CD14-positive monocyte (primary cell): ENCODE measurements at regions not wholly inside any gene's neighbourhood (a gene's known extent, or its start where the extent isn't known, plus 50 kb on each side); places are given as distances from the start of the nearest gene placed in this dataset.

Experiments used
- DNase-seq, 3 donors: peaks; one replicate each; pipeline ENCODE4 v3.0.0-alpha.2; 2011 to 2022
- H2AFZ ChIP-seq: 2 replicates; pipeline ENCODE4 v1.6.0; 2012; ENCODE audit warnings: mild to moderate bottlenecking, low read depth, low read length, inconsistent platforms; ENCODE audit not compliant: insufficient read depth, poor library complexity, severe bottlenecking
- H3K27ac ChIP-seq, 2 donors: 1 replicate in 1 of 2; 2 replicates in 1 of 2; pipeline ENCODE4 v1.5.1; 2012 to 2013; ENCODE audit warnings: low read length in 2 of 2, control low read depth in 1 of 2, inconsistent platforms in 1 of 2, low read depth in 1 of 2, mild to moderate bottlenecking in 1 of 2
- H3K27me3 ChIP-seq, 2 donors: one replicate each; pipeline versions ENCODE4 v1.6.0 to v1.6.1; 2011 to 2013; ENCODE audit warnings: low read length in 2 of 2; ENCODE audit not compliant: control insufficient read depth in 2 of 2, insufficient read depth in 2 of 2
- H3K36me3 ChIP-seq, 2 donors: replicated peaks in 1 of 2; 1 replicate in 1 of 2; 2 replicates in 1 of 2; pipeline versions ENCODE4 v1.5.1 to v1.6.1; 2012 to 2013; ENCODE audit warnings: low read length in 2 of 2, control low read depth in 1 of 2, inconsistent platforms in 1 of 2, mild to moderate bottlenecking in 1 of 2; ENCODE audit not compliant: insufficient read depth in 2 of 2, control insufficient read depth in 1 of 2
- H3K4me1 ChIP-seq, 2 donors: 1 replicate in 1 of 2; 2 replicates in 1 of 2; pipeline versions ENCODE4 v1.5.1 to v1.6.1; 2012 to 2013; ENCODE audit warnings: low read length in 2 of 2, control low read depth in 1 of 2, inconsistent platforms in 1 of 2, mild to moderate bottlenecking in 1 of 2, moderate library complexity in 1 of 2; ENCODE audit not compliant: insufficient read depth in 2 of 2, control insufficient read depth in 1 of 2
- H3K4me2 ChIP-seq: replicated peaks from 2 replicates; pipeline ENCODE3; 2012; ENCODE audit warnings: low read length, moderate library complexity, mild to moderate bottlenecking; ENCODE audit not compliant: poor library complexity, severe bottlenecking; ENCODE audit errors: extremely low read depth
- H3K4me3 ChIP-seq, 3 experiments: fragments of 200-600 bp in 1 of 3; sonication (generic) in 1 of 3; replicated peaks in 1 of 3; 1 replicate in 2 of 3; 2 replicates in 1 of 3; pipeline ENCODE4 v1.5.1; 2011 to 2013; ENCODE audit warnings: low read length in 3 of 3, mild to moderate bottlenecking in 3 of 3, control low read depth in 2 of 3, low read depth in 2 of 3, inconsistent platforms in 1 of 3, moderate library complexity in 1 of 3
- H3K79me2 ChIP-seq: 2 replicates; pipeline ENCODE4 v1.6.0; 2012; ENCODE audit warnings: mild to moderate bottlenecking, control low read depth, inconsistent platforms, low read length, moderate library complexity; ENCODE audit not compliant: insufficient read depth
- H3K9ac ChIP-seq: 2 replicates; pipeline ENCODE4 v1.6.0; 2017; ENCODE audit warnings: low read length, mild to moderate bottlenecking; ENCODE audit not compliant: insufficient read depth, poor library complexity, severe bottlenecking
- H3K9me3 ChIP-seq, 2 donors: replicated peaks in 1 of 2; 1 replicate in 1 of 2; 2 replicates in 1 of 2; pipeline versions ENCODE4 v1.5.1 to v1.6.1; 2012 to 2013; ENCODE audit warnings: low read length in 2 of 2, control low read depth in 1 of 2; ENCODE audit not compliant: control insufficient read depth in 1 of 2, insufficient read depth in 1 of 2
- H4K20me1 ChIP-seq: 2 replicates; pipeline ENCODE4 v1.6.0; 2012; ENCODE audit warnings: mild to moderate bottlenecking, low read length, control low read depth, moderate library complexity; ENCODE audit not compliant: insufficient read depth
- H3K27ac Mint-ChIP-seq, 7 donors: one replicate each; pipeline ENCODE4 v1.8.0; 2020; ENCODE audit warnings: mild to moderate bottlenecking in 7 of 7, mixed read lengths in 7 of 7, moderate library complexity in 6 of 7, inconsistent platforms in 2 of 7
- H3K27me3 Mint-ChIP-seq, 3 donors: one replicate each; pipeline ENCODE4 v1.8.0; 2021 to 2022; ENCODE audit warnings: low read depth in 3 of 3, mild to moderate bottlenecking in 3 of 3, mixed read lengths in 3 of 3, moderate library complexity in 3 of 3, inconsistent platforms in 1 of 3
- H3K36me3 Mint-ChIP-seq, 2 donors: one replicate each; pipeline ENCODE4 v1.8.0; 2020; ENCODE audit warnings: mixed read lengths in 2 of 2, inconsistent platforms in 1 of 2, mild to moderate bottlenecking in 1 of 2
- H3K4me1 Mint-ChIP-seq: one replicate; pipeline ENCODE4 v1.8.0; 2020; ENCODE audit warnings: mild to moderate bottlenecking, mixed read lengths
- H3K4me3 Mint-ChIP-seq, 2 donors: one replicate each; pipeline ENCODE4 v1.8.0; 2020; ENCODE audit warnings: mild to moderate bottlenecking in 2 of 2, mixed read lengths in 2 of 2, moderate library complexity in 1 of 2
- H3K9me3 Mint-ChIP-seq, 7 donors: one replicate each; pipeline ENCODE4 v1.8.0; 2020 to 2022; ENCODE audit warnings: mixed read lengths in 7 of 7, mild to moderate bottlenecking in 6 of 7, moderate library complexity in 6 of 7, inconsistent platforms in 2 of 7
- CTCF ChIP-seq: fragments of 200-600 bp; IDR thresholded peaks from one replicate; pipeline ENCODE4 v1.8.0; 2022; ENCODE audit warnings: antibody characterized with exemption, mild to moderate bottlenecking
- WGBS: methylation state at CpG from one replicate; pipeline ENCODE4 v1.1.5; 2013; ENCODE audit warnings: missing lambda C conversion rate; ENCODE audit not compliant: insufficient coverage; 5-methylcytosine and 5-hydroxymethylcytosine counted together
- intact Hi-C, 2 donors: fragments of 100-400 bp; cut with micrococcal nuclease; formaldehyde crosslinking; loops; one replicate each; pipeline versions ENCODE4 v1.15.0 to v1.15.1; 2023

DNA sequence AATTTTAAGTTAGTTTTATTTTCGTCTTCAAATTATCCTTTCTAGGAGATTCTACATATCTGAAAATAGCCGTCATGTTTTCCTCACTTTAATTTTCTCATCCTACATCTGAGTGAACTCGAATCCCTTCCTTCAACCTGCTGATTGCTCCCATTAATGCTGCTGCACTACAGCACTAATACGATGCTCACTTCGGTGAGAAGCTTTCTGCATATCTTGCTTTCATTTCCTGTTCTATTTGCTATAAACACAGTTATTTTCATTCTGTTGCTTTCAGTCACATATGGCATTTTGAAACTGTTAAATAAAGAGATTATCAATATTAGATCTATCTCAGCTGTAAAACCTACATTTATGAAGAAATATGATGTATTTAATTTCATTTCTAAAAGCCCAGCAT, 749.2 kb downstream of the EFNA5 start:
- no peak overlapping the region for H3K9ac ChIP-seq

GRCh38 chr5:106910486-106910885, 760.3 kb downstream of the EFNA5 start:
- H3K36me3 Mint-ChIP-seq = no peaks in the 10 kb centered on the region
- H3K27me3 ChIP-seq = no peaks in the 10 kb centered on the region
- TF ChIP-seq CTCF = no peak
- H4K20me1 ChIP-seq = no peaks in the 10 kb centered on the region
- WGBS = no CpG with 5 or more reads among the region's 3 CpGs
- peaks cover 0 to 6% (median 0%) of the 10 kb centered on the region in 3 donors for H3K27me3 Mint-ChIP-seq
- no peak overlapping the region for H3K27ac Mint-ChIP-seq
- H3K9me3 ChIP-seq = no peaks in the 10 kb centered on the region
- H3K4me3 Mint-ChIP-seq = no peak overlapping the region
- H3K27ac ChIP-seq = no peak overlapping the region
- H3K36me3 ChIP-seq = no peaks in the 10 kb centered on the region
- intact Hi-C loops = no loop called here
- no peak overlapping the region for H2AFZ ChIP-seq
- no peak overlapping the region for H3K9ac ChIP-seq
- no peak overlapping the region for H3K4me3 ChIP-seq
- no peaks in the 10 kb centered on the region for H3K79me2 ChIP-seq
- H3K4me1 Mint-ChIP-seq = no peaks in the 10 kb centered on the region
- H3K9me3 Mint-ChIP-seq = peaks cover 0 to 12% (median 5%) of the 10 kb centered on the region in 7 donors
- no peak overlapping the region for H3K4me2 ChIP-seq
- DNase-seq = no peak
- no peaks in the 10 kb centered on the region for H3K4me1 ChIP-seq

More for the DNA sequence above, 749.2 kb downstream of the EFNA5 start:
- intact Hi-C loops = no loop called here
- Histone ChIP-seq H3K4me3 (no peak overlapping the region), H2AFZ (no peak overlapping the region), H3K27ac (no peak overlapping the region), H3K27me3 (no peaks in the 10 kb centered on the region), H3K4me2 (no peak overlapping the region), H3K9me3 (peaks cover 3 to 5% of the 10 kb centered on the region in 2 donors), H3K4me1 (no peaks in the 10 kb centered on the region), H4K20me1 (no peaks in the 10 kb centered on the region), H3K79me2 (no peaks in the 10 kb centered on the region), H3K36me3 (no peaks in the 10 kb centered on the region)
- WGBS = 95% methylated on average over 2 of the region's 5 CpGs
- H3K4me1 Mint-ChIP-seq = no peaks in the 10 kb centered on the region
- no peaks in the 10 kb centered on the region for H3K36me3 Mint-ChIP-seq
- H3K27me3 Mint-ChIP-seq = peaks cover 0 to 6% (median 0%) of the 10 kb centered on the region in 3 donors
- H3K4me3 Mint-ChIP-seq = no peak overlapping the region
- peaks cover 2 to 11% (median 5%) of the 10 kb centered on the region in 7 donors for H3K9me3 Mint-ChIP-seq
- DNase-seq = no peak
- TF ChIP-seq CTCF = no peak
- no peak overlapping the region for H3K27ac Mint-ChIP-seq
